HEK293 (cell line): ENCODE measurements at regions not wholly inside any gene's neighbourhood (a gene's known extent, or its start where the extent isn't known, plus 50 kb on each side); places are given as distances from the start of the nearest gene placed in this dataset.

Experiments used
- CTCF ChIA-PET: fragments of 350-600 bp; formaldehyde crosslinking; extraction: SDS; loops from one replicate; lab custom pipeline; 2021; ENCODE audit warnings: antibody characterized with exemption; lab: Yijun Ruan, JAX
- POLR2A ChIA-PET: fragments of 300-600 bp; formaldehyde crosslinking; extraction: SDS; loops from one replicate; lab custom pipeline; 2020; ENCODE audit warnings: antibody characterized with exemption, inconsistent platforms; lab: Yijun Ruan, JAX
- H3K27ac ChIP-seq: fragments of 200-500 bp; sonication (Bioruptor generic); 2 replicates; pipeline ENCODE4 v1.5.1; 2014; ENCODE audit warnings: low read depth, low read length, control low read depth, inconsistent platforms; ENCODE audit errors: extremely low read depth
- H3K36me3 ChIP-seq, 2 experiments: fragments of 200-500 bp in 1 of 2; sonication (Bioruptor generic) in 1 of 2; 1 replicate in 1 of 2; 2 replicates in 1 of 2; pipeline ENCODE4 v1.5.1; 2014 to 2017; ENCODE audit warnings: inconsistent platforms in 2 of 2, low read length in 2 of 2; ENCODE audit not compliant: control insufficient read depth in 2 of 2, insufficient read depth in 1 of 2
- H3K4me1 ChIP-seq: fragments of 200-500 bp; sonication (Bioruptor generic); 2 replicates; pipeline ENCODE4 v1.5.1; 2014; ENCODE audit warnings: mild to moderate bottlenecking, low read length, inconsistent platforms; ENCODE audit not compliant: control insufficient read depth, insufficient read depth
- H3K4me3 ChIP-seq: 2 replicates; pipeline ENCODE4 v1.5.1; 2011; ENCODE audit warnings: low read depth, mild to moderate bottlenecking, control low read depth, low read length, moderate library complexity
- H3K9me3 ChIP-seq: fragments of 200-500 bp; sonication (Bioruptor generic); 2 replicates; pipeline ENCODE4 v1.5.1; 2014; ENCODE audit warnings: low read depth, low read length, inconsistent platforms; ENCODE audit not compliant: control insufficient read depth, insufficient read depth
- BCL11B ChIP-seq: fragments of 450-650 bp; formaldehyde crosslinking; IDR thresholded peaks from 2 replicates; pipeline ENCODE4 v1.5.1; 2016; ENCODE audit warnings: low read depth, missing biosample characterization, missing genetic modification characterization
- CTCF ChIP-seq: fragments of 450-650 bp; formaldehyde crosslinking; IDR thresholded peaks from 2 replicates; pipeline ENCODE4 v1.5.1; 2016; ENCODE audit warnings: missing biosample characterization, missing genetic modification characterization
- OSR2 ChIP-seq: fragments of 450-650 bp; formaldehyde crosslinking; IDR thresholded peaks from 2 replicates; pipeline ENCODE4 v1.5.1; 2016; ENCODE audit warnings: missing biosample characterization, missing genetic modification characterization
- PRDM2 ChIP-seq: fragments of 450-650 bp; formaldehyde crosslinking; IDR thresholded peaks from 2 replicates; pipeline ENCODE4 v1.5.1; 2016; ENCODE audit warnings: missing biosample characterization, missing genetic modification characterization, borderline replicate concordance
- SCRT1 ChIP-seq: fragments of 450-650 bp; formaldehyde crosslinking; IDR thresholded peaks from 2 replicates; pipeline ENCODE4 v1.5.1; 2016; ENCODE audit warnings: missing biosample characterization, missing genetic modification characterization, borderline replicate concordance
- ZBTB1 ChIP-seq: fragments of 450-650 bp; formaldehyde crosslinking; IDR thresholded peaks from 2 replicates; pipeline ENCODE4 v1.5.1; 2016; ENCODE audit warnings: missing biosample characterization, missing genetic modification characterization
- ZNF121 ChIP-seq: fragments of 450-650 bp; formaldehyde crosslinking; IDR thresholded peaks from 2 replicates; pipeline ENCODE4 v1.5.1; 2016; ENCODE audit warnings: missing biosample characterization, missing genetic modification characterization
- ZNF239 ChIP-seq: fragments of 450-650 bp; formaldehyde crosslinking; IDR thresholded peaks from 2 replicates; pipeline ENCODE4 v1.5.1; 2016; ENCODE audit warnings: missing biosample characterization, missing genetic modification characterization
- ZNF341 ChIP-seq: fragments of 450-650 bp; formaldehyde crosslinking; IDR thresholded peaks from 2 replicates; pipeline ENCODE4; 2016; ENCODE audit warnings: low read depth, missing biosample characterization, missing genetic modification characterization
- ZNF391 ChIP-seq: fragments of 450-650 bp; formaldehyde crosslinking; IDR thresholded peaks from 2 replicates; pipeline ENCODE4 v1.5.1; 2016; ENCODE audit warnings: low read depth, missing biosample characterization, missing genetic modification characterization, borderline replicate concordance
- ZNF394 ChIP-seq: fragments of 450-650 bp; formaldehyde crosslinking; IDR thresholded peaks from 2 replicates; pipeline ENCODE4 v1.5.1; 2016; ENCODE audit warnings: missing biosample characterization, missing genetic modification characterization, mild to moderate bottlenecking, moderate library complexity, borderline replicate concordance
- ZNF488 ChIP-seq: fragments of 450-650 bp; formaldehyde crosslinking; IDR thresholded peaks from 2 replicates; pipeline ENCODE4 v1.5.1; 2016; ENCODE audit warnings: missing biosample characterization, missing genetic modification characterization
- ZNF555 ChIP-seq: fragments of 450-650 bp; formaldehyde crosslinking; conservative IDR thresholded peaks from 2 replicates; pipeline ENCODE4 v1.5.1; 2017; ENCODE audit warnings: missing biosample characterization, mild to moderate bottlenecking, missing genetic modification characterization, inconsistent platforms
- ZNF580 ChIP-seq: fragments of 450-650 bp; formaldehyde crosslinking; IDR thresholded peaks from 2 replicates; pipeline ENCODE4 v1.5.1; 2016; ENCODE audit warnings: missing biosample characterization, missing genetic modification characterization
- ZXDB ChIP-seq: fragments of 450-650 bp; formaldehyde crosslinking; IDR thresholded peaks from 2 replicates; pipeline ENCODE4 v1.5.1; 2016; ENCODE audit warnings: missing biosample characterization, missing genetic modification characterization
- TF ChIP-seq, protein P1 (sequence below): fragments of 450-650 bp; formaldehyde crosslinking; IDR thresholded peaks from 2 replicates; pipeline ENCODE4 v1.5.1; 2016; ENCODE audit warnings: missing biosample characterization, missing genetic modification characterization
- TF ChIP-seq, protein P2 (sequence below): fragments of 450-650 bp; formaldehyde crosslinking; IDR thresholded peaks from 2 replicates; pipeline ENCODE4 v1.5.1; 2017; ENCODE audit warnings: missing biosample characterization, missing genetic modification characterization

GRCh38 chr3:109607897-109608296 is 270.6 kb upstream of the DPPA4 start:
- Histone ChIP-seq H3K36me3 (no peaks in the 10 kb centered on the region), H3K4me3 (no peak overlapping the region), H3K4me1 (no peaks in the 10 kb centered on the region), H3K9me3 (no peaks in the 10 kb centered on the region), H3K27ac (no peak overlapping the region)
- CTCF ChIA-PET = no interaction called here
- TF ChIP-seq ZNF394 (tag by site-specific recombination) = no peak
- no peak for TF ChIP-seq ZNF488 (tag by site-specific recombination)
- no peak for TF ChIP-seq ZNF341 (tag by site-specific recombination)
- TF ChIP-seq ZXDB (tag by site-specific recombination) = no peak
- TF ChIP-seq ZNF580 (tag by site-specific recombination) = no peak
- POLR2A ChIA-PET = no interaction called here

DNA sequence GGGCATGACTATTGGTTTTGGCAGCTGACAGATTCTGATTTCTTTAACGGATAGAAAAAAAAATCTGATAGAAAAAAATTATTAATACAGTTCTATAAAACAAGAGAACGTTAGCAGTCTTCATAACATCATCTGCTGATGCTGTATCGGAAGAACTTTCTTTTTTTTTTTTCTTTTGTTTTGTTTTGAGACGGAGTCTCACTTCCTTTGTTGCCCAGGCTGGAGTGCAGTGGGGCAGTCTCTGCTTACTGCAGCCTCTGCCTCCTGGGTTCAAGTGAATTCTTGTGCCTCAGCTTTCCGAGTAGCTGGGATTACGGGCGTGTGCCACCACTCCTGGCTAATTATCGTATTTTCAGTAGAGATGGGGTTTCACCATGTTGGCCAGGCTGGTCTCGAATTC is 271.2 kb upstream of the DPPA4 start:
- TF ChIP-seq ZNF239 (tag by site-specific recombination) = no peak
- TF ChIP-seq ZNF555 = no peak
- TF ChIP-seq ZBTB1 (tag by site-specific recombination) = no peak
- TF ChIP-seq, protein P1, sequence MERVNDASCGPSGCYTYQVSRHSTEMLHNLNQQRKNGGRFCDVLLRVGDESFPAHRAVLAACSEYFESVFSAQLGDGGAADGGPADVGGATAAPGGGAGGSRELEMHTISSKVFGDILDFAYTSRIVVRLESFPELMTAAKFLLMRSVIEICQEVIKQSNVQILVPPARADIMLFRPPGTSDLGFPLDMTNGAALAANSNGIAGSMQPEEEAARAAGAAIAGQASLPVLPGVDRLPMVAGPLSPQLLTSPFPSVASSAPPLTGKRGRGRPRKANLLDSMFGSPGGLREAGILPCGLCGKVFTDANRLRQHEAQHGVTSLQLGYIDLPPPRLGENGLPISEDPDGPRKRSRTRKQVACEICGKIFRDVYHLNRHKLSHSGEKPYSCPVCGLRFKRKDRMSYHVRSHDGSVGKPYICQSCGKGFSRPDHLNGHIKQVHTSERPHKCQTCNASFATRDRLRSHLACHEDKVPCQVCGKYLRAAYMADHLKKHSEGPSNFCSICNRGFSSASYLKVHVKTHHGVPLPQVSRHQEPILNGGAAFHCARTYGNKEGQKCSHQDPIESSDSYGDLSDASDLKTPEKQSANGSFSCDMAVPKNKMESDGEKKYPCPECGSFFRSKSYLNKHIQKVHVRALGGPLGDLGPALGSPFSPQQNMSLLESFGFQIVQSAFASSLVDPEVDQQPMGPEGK (tag by site-specific recombination) = no peak
- TF ChIP-seq, protein P2, sequence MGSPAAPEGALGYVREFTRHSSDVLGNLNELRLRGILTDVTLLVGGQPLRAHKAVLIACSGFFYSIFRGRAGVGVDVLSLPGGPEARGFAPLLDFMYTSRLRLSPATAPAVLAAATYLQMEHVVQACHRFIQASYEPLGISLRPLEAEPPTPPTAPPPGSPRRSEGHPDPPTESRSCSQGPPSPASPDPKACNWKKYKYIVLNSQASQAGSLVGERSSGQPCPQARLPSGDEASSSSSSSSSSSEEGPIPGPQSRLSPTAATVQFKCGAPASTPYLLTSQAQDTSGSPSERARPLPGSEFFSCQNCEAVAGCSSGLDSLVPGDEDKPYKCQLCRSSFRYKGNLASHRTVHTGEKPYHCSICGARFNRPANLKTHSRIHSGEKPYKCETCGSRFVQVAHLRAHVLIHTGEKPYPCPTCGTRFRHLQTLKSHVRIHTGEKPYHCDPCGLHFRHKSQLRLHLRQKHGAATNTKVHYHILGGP = no peak
- TF ChIP-seq OSR2 (tag by site-specific recombination) = no peak
- TF ChIP-seq BCL11B (tag by site-specific recombination) = no peak
- no peak for TF ChIP-seq ZNF121 (tag by site-specific recombination)
- TF ChIP-seq, all 188 proteins: peak for 0
- CTCF ChIA-PET = no interaction called here
- no peak overlapping the region for H3K4me3 ChIP-seq
- POLR2A ChIA-PET = no interaction called here
- no peak overlapping the region for H3K27ac ChIP-seq
- H3K36me3 ChIP-seq = no peaks in the 10 kb centered on the region
- no peaks in the 10 kb centered on the region for H3K4me1 ChIP-seq
- no peaks in the 10 kb centered on the region for H3K9me3 ChIP-seq

DNA sequence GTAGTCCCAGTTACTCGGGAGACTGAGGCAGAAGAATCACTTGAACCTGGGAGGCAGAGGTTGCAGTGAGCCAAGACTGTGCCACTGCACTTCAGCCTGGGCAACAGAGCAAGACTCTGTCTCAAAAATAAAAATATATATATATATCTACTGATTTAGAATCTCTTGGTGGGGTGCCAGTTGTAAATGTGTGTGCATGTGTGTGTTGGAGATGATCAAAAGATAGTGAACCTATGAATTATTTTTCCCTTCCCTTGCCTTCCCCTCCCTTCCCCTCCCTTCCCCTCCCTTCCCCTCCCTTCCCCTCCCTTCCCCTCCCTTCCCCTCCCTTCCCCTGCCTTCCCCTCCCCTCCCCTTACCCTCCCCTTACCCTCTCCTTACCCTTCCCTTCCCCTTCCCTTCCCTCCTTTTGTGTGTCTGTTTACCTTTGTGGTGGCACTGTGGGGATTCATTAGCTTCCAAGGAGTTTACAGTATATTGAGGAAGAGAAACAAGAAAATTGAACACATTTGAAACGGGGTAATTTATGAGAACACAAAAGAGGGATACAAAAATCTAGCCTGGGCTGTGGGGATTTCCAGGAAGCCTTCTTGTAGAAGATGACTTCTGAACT is 281.5 kb upstream of the DPPA4 start:
- Histone ChIP-seq H3K36me3 (no peaks in the 10 kb centered on the region), H3K9me3 (no peaks in the 10 kb centered on the region), H3K4me3 (no peak overlapping the region), H3K4me1 (no peaks in the 10 kb centered on the region), H3K27ac (no peak overlapping the region)
- TF ChIP-seq PRDM2 (tag by site-specific recombination) (no peak), CTCF (tag by site-specific recombination) (no peak), ZNF391 (tag by site-specific recombination) (no peak), SCRT1 (no peak)
- TF ChIP-seq, protein P2 = no peak
- ChIA-PET CTCF (no interaction called here), POLR2A (no interaction called here)
